Coronary artery (tissue), 2 donors: ENCODE measurements at regions not wholly inside any gene's neighbourhood (a gene's known extent, or its start where the extent isn't known, plus 50 kb on each side); places are given as distances from the start of the nearest gene placed in this dataset.

Experiments used
- DNase-seq: peaks from one replicate; pipeline ENCODE4 v3.0.0-alpha.2; 2017; ENCODE audit warnings: low spot score
- H3K27ac ChIP-seq, 2 donors: fragments of 200-600 bp; sonication (generic); one replicate each; pipeline ENCODE4 v1.5.1; 2016 to 2019
- H3K4me3 ChIP-seq: fragments of 200-600 bp; sonication (generic); 2 replicates; pipeline ENCODE4 v1.5.1; 2016; ENCODE audit warnings: mild to moderate bottlenecking, moderate library complexity
- TF ChIP-seq, protein P1 (sequence below): fragments of 200-600 bp; sonication (generic); IDR thresholded peaks from one replicate; pipeline ENCODE4 v1.5.1; 2019; ENCODE audit warnings: antibody characterized with exemption

DNA sequence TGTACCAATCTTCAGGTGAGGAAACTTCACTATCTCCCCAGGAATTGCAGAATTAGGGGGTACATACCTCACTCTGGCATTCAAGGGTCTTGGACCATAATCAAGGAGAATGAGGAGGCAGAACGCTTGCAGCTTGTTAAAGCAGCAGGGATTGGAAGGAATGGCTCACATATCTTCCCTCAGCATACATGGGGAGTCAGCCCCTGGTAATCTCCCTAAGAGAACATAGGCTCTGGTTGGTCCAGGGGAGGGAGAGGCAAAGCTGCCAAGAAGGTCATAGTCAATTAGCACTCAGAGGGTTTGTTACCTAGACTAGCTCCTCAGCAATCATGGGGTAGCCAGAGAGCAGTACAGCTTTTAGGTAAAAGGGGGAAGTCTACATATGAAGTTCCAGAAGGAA is 256.8 kb downstream of the INSC start:
- TF ChIP-seq, protein P1, sequence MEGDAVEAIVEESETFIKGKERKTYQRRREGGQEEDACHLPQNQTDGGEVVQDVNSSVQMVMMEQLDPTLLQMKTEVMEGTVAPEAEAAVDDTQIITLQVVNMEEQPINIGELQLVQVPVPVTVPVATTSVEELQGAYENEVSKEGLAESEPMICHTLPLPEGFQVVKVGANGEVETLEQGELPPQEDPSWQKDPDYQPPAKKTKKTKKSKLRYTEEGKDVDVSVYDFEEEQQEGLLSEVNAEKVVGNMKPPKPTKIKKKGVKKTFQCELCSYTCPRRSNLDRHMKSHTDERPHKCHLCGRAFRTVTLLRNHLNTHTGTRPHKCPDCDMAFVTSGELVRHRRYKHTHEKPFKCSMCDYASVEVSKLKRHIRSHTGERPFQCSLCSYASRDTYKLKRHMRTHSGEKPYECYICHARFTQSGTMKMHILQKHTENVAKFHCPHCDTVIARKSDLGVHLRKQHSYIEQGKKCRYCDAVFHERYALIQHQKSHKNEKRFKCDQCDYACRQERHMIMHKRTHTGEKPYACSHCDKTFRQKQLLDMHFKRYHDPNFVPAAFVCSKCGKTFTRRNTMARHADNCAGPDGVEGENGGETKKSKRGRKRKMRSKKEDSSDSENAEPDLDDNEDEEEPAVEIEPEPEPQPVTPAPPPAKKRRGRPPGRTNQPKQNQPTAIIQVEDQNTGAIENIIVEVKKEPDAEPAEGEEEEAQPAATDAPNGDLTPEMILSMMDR, result no peak
- Histone ChIP-seq H3K27ac (no peak overlapping the region), H3K4me3 (no peak overlapping the region)
- DNase-seq, result no peak

DNA sequence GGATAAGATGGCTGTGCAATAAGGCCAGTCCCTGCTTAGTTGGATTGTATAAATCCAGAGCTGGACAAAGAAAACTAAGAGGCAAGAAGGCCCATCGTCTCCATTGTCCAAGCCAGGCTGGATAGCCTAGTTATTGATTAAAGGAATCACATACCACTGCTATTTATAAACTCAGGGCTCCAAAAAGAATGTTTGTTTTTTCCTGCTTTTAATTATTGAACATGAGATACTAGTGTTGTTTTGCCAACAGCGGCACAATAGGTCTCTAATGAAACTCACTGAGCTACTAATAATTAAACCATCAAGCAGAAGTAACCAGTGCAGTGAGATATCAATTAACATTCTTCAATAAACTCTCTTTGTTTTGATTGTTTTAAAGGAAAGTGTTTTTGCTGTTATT is 259.7 kb downstream of the INSC start:
- no peak overlapping the region for H3K4me3 ChIP-seq
- DNase-seq, result no peak
- TF ChIP-seq, protein P1, result no peak
- no peak overlapping the region for H3K27ac ChIP-seq

DNA sequence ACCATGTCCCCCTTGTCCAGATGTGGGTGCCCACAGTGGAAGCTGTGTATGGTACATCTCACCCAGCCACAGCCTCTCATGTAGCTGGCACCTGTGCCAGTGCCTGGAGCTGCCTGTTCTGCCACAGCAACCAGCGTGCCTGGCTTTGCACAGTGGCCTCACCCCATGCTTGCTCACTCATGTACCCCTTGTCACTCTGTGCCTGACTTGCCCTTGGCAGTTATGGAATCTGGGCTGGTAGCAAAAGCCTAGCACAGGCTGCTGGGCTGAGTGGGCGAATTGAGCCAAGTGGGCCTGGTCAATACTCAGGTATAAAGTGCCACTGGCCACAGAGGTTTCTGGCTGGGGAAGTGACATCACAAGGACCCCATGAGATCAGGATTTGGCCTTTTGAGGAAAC is 264.2 kb downstream of the INSC start:
- no peak for DNase-seq
- TF ChIP-seq, protein P1, result no peak
- Histone ChIP-seq H3K27ac (no peak overlapping the region), H3K4me3 (no peak overlapping the region)

DNA sequence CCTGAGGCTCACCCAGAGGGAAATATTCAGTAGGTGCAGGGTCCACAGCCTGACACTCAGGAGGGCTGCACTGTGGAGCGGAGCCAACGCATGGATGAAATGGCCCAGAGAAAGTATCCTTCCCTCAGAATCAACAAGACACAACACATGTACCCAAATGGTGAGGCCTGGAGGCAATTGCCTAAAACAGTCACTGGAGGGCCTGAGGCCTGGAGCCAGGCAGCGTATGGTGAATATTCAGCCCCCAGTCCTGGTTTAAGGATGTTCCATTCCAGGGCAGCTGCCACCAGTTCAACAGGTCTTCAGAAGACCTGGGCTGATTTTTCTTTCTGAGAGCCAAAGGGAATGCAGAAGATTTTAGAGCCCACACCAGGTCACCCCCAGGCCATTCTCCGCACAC is 264.8 kb downstream of the INSC start:
- no peak overlapping the region for H3K4me3 ChIP-seq

DNA sequence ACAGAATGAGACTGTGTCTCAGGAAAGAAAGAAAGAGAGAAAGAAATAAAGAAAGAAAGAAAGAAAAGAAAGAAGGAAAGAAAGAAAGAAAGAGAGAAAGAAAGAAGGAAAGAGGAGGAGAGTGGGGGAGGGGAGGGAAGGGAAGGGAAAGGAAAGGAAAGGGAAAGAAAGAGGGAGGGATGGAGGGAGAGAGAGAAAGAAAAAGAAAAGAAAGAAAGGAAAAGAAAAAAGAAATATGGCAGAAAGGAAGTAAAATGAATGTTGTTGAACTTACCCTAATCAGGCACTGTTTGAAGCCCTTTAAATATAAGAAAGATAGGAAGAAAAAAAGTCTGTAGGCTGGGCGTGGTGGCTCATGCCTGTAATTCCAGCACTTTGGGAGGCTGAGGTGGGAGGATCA is 276.1 kb downstream of the INSC start:
- Histone ChIP-seq H3K27ac (no peak overlapping the region), H3K4me3 (no peak overlapping the region)
- DNase-seq, result no peak
- TF ChIP-seq, protein P1, result no peak

More for the DNA sequence above, 264.8 kb downstream of the INSC start:
- DNase-seq, result no peak
- TF ChIP-seq, protein P1, result no peak
- no peak overlapping the region for H3K27ac ChIP-seq

DNA sequence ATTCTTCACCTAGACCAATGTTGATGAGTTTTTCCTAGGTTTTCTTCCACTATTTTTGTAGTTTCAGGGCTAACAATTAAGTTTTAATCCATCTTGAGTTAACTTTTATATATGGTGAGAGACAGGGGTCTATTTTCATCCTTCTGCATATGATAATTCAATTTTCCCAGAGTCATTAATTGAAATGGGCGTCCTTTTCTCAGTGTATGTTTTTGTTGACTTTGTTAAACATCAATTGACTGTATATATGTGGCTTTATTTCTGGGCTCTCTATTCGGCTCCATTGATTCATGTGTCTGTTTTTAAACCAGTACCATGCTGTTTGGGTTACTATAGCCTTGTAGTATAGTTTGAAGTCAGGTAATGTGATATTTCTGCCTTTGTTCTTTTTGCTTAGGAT is 282.1 kb downstream of the INSC start:
- H3K4me3 ChIP-seq, result no peak overlapping the region
- H3K27ac ChIP-seq, result no peak overlapping the region
- no peak for DNase-seq
- TF ChIP-seq, protein P1, result no peak

DNA sequence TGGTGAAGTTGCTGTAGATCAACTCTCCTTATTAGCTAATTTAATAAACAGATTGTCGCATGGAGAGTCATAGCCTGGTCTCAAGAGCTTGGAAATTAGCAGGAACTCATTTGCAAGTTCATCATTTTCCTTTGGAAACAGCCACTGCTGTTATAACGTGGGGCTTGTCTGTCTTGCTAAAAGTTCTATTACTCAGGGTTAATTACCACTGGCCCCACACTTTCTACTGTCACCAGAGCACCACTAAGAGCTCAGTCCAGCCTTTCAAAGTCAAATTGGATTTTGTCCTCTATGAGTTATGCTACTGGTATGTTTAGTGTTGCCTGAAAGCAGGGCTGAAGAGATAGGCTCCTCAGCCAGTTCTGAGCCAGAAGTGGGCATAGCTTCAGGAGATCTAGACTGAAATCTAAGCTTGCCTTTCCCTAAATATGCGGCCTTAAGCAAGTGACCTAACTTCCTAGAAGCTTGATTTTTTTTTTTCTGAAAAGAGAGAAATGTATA is 292.2 kb downstream of the INSC start:
- no peak for DNase-seq
- TF ChIP-seq, protein P1, result no peak
- Histone ChIP-seq H3K4me3 (no peak overlapping the region), H3K27ac (no peak overlapping the region)
